ENCODE measurements at regions not wholly inside any gene's neighbourhood (a gene's known extent, or its start where the extent isn't known, plus 50 kb on each side); places are given as distances from the start of the nearest gene placed in this dataset.
"Not testable (repeated sequence)": the region's sequence is repeated elsewhere in the genome, so short reads cannot be mapped to it uniquely, and the experiment has no call there.

DNA sequence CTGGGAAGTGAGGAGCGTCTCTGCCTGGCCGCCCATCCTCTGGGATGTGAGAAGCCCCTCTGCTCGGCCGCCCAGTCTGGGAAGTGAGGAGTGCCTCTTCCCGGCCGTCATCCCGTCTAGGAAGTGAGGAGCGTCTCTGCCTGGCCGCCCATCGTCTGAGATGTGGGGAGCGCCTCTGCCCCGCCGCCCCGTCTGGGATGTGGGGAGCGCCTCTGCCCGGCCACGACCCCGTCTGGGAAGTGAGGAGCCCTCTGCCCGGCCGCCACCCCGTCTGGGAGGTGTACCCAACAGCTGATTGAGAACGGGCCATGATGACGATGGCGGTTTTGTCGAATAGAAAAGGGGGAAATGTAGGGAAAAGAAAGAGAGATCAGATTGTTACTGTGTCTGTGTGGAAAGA, 173.9 kb upstream of the PRSS1 start:
- TF ChIP-seq, protein P1, sequence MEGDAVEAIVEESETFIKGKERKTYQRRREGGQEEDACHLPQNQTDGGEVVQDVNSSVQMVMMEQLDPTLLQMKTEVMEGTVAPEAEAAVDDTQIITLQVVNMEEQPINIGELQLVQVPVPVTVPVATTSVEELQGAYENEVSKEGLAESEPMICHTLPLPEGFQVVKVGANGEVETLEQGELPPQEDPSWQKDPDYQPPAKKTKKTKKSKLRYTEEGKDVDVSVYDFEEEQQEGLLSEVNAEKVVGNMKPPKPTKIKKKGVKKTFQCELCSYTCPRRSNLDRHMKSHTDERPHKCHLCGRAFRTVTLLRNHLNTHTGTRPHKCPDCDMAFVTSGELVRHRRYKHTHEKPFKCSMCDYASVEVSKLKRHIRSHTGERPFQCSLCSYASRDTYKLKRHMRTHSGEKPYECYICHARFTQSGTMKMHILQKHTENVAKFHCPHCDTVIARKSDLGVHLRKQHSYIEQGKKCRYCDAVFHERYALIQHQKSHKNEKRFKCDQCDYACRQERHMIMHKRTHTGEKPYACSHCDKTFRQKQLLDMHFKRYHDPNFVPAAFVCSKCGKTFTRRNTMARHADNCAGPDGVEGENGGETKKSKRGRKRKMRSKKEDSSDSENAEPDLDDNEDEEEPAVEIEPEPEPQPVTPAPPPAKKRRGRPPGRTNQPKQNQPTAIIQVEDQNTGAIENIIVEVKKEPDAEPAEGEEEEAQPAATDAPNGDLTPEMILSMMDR (conservative IDR thresholded peaks at IDR 0.05), result not testable (repeated sequence)
- not testable (repeated sequence) for TF ChIP-seq EZH2 (IDR thresholded peaks at IDR 0.05; ENCODE audit: low read depth)

Measured in PC-9 (cell line).